Suprapubic skin (tissue), 3 donors: ENCODE measurements at regions not wholly inside any gene's neighbourhood (a gene's known extent, or its start where the extent isn't known, plus 50 kb on each side); places are given as distances from the start of the nearest gene placed in this dataset.

Source experiments
- CTCF ChIP-seq, 2 donors: fragments of 200-600 bp in 1 of 2; fragments of 450-650 bp in 1 of 2; sonication (generic) in 1 of 2; IDR thresholded peaks; one replicate each; pipeline ENCODE4 v1.5.1; 2016 to 2019; ENCODE audit warnings: antibody characterized with exemption in 2 of 2, mild to moderate bottlenecking in 1 of 2, moderate library complexity in 1 of 2
- POLR2A ChIP-seq, 2 donors: fragments of 450-650 bp; IDR thresholded peaks; one replicate each; pipeline ENCODE4 v1.6.1; 2017; ENCODE audit warnings: antibody characterized with exemption in 2 of 2, mild to moderate bottlenecking in 2 of 2, moderate library complexity in 2 of 2

- TF ChIP-seq CTCF (IDR thresholded peaks at IDR 0.05) = no peak
- no peak for TF ChIP-seq POLR2A (IDR thresholded peaks at IDR 0.05)
Measured at GRCh38 chr12:88329833-88330232, 187.7 kb downstream of the TMTC3 start.
